B cell (primary cell): ENCODE measurements at regions not wholly inside any gene's neighbourhood (a gene's known extent, or its start where the extent isn't known, plus 50 kb on each side); places are given as distances from the start of the nearest gene placed in this dataset.

Experiments
- ATAC-seq: fragments of 200-7000 bp; cut with Tn5 transposase; one replicate; pipeline ENCODE4 v1.10.0; 2021; ENCODE audit warnings: low read depth, mild to moderate bottlenecking, moderate number of reproducible peaks, moderate library complexity
- CTCF ChIA-PET: fragments of 350-600 bp; sonication (Branson Sonifier 250); formaldehyde crosslinking; loops from one replicate; lab custom pipeline; 2021; ENCODE audit warnings: antibody characterized with exemption, inconsistent platforms; lab: Charles Lee
- POLR2A ChIA-PET: fragments of 350-600 bp; sonication (Branson Sonifier 250); formaldehyde crosslinking; loops from one replicate; lab custom pipeline; 2021; ENCODE audit warnings: antibody characterized with exemption; lab: Charles Lee
- DNase-seq: peaks from one replicate; pipeline ENCODE4 v3.0.0; 2013
- H2AFZ ChIP-seq: 2 replicates; pipeline ENCODE4 v1.6.1; 2012; ENCODE audit warnings: mild to moderate bottlenecking, low read depth, low read length; ENCODE audit not compliant: insufficient read depth, poor library complexity, severe bottlenecking
- H3K27ac ChIP-seq, 2 donors: 1 replicate in 1 of 2; 2 replicates in 1 of 2; pipeline ENCODE4 v1.5.1; 2012 to 2013; ENCODE audit warnings: low read length in 2 of 2, mild to moderate bottlenecking in 2 of 2, moderate library complexity in 1 of 2
- H3K27me3 ChIP-seq, 4 experiments: fragments of 200-600 bp in 1 of 4; sonication (generic) in 1 of 4; replicated peaks in 1 of 4; 1 replicate in 2 of 4; 2 replicates in 2 of 4; pipeline versions ENCODE4 v1.6.1 to v1.7.0; 2013 to 2016; ENCODE audit warnings: low read length in 3 of 4, mild to moderate bottlenecking in 2 of 4, mixed read lengths in 1 of 4, moderate library complexity in 1 of 4; ENCODE audit not compliant: insufficient read depth in 4 of 4, control insufficient read depth in 3 of 4; ENCODE audit errors: control extremely low read depth in 1 of 4
- H3K36me3 ChIP-seq, 2 experiments: replicated peaks in 1 of 2; 1 replicate in 1 of 2; 2 replicates in 1 of 2; pipeline versions ENCODE4 v1.6.1 to v1.7.1; 2013; ENCODE audit warnings: low read length in 1 of 2; ENCODE audit not compliant: insufficient read depth in 2 of 2, control insufficient read depth in 1 of 2; ENCODE audit errors: control extremely low read depth in 1 of 2, extremely low read depth in 1 of 2
- H3K4me1 ChIP-seq, 2 donors: fragments of 200-600 bp in 1 of 2; sonication (generic) in 1 of 2; 1 replicate in 1 of 2; 2 replicates in 1 of 2; pipeline versions ENCODE4 v1.5.1 to v1.6.1; 2013 to 2017; ENCODE audit warnings: low read length in 2 of 2; ENCODE audit not compliant: control insufficient read depth in 2 of 2, insufficient read depth in 2 of 2
- H3K4me2 ChIP-seq: replicated peaks from 2 replicates; pipeline ENCODE3; 2012; ENCODE audit warnings: mild to moderate bottlenecking, low read depth, low read length; ENCODE audit not compliant: poor library complexity, severe bottlenecking
- H3K4me3 ChIP-seq, 5 experiments: fragments of 200-600 bp in 1 of 5; sonication (generic) in 1 of 5; 1 replicate in 3 of 5; 2 replicates in 2 of 5; pipeline versions ENCODE4 v1.5.1 to v1.7.0; 2011 to 2016; ENCODE audit warnings: low read length in 4 of 5, mild to moderate bottlenecking in 4 of 5, low read depth in 2 of 5, control low read depth in 1 of 5, moderate library complexity in 1 of 5; ENCODE audit not compliant: insufficient read depth in 1 of 5; ENCODE audit errors: control extremely low read depth in 1 of 5, extremely low read depth in 1 of 5
- H3K79me2 ChIP-seq: fragments of 200-600 bp; sonication (generic); one replicate; pipeline ENCODE4 v1.6.0; 2016; ENCODE audit warnings: low read length; ENCODE audit not compliant: control insufficient read depth, insufficient read depth
- H3K9ac ChIP-seq: fragments of 200-600 bp; sonication (generic); 2 replicates; pipeline ENCODE4 v1.6.1; 2017; ENCODE audit warnings: mild to moderate bottlenecking, low read length, moderate library complexity
- H3K9me3 ChIP-seq, 3 donors: one replicate each; pipeline versions ENCODE4 v1.6.1 to v1.7.1; 2013; ENCODE audit warnings: low read length in 2 of 3; ENCODE audit not compliant: control insufficient read depth in 2 of 3, insufficient read depth in 1 of 3; ENCODE audit errors: control extremely low read depth in 1 of 3
- H4K20me1 ChIP-seq: 2 replicates; pipeline ENCODE4 v1.6.0; 2012; ENCODE audit warnings: mild to moderate bottlenecking, low read length; ENCODE audit not compliant: insufficient read depth, control insufficient read depth, poor library complexity, severe bottlenecking
- H3K27ac Mint-ChIP-seq: one replicate; pipeline ENCODE4 v1.8.0; 2021; ENCODE audit warnings: mixed read lengths
- H3K27me3 Mint-ChIP-seq: one replicate; pipeline ENCODE4 v1.8.0; 2021; ENCODE audit warnings: mixed read lengths
- H3K4me1 Mint-ChIP-seq: one replicate; pipeline ENCODE4 v1.8.0; 2021; ENCODE audit warnings: mixed read lengths
- H3K4me3 Mint-ChIP-seq: one replicate; pipeline ENCODE4 v1.8.0; 2021; ENCODE audit warnings: mixed read lengths
- H3K9me3 Mint-ChIP-seq: one replicate; pipeline ENCODE4 v1.8.0; 2022; ENCODE audit warnings: mixed read lengths; ENCODE audit not compliant: insufficient read depth
- CTCF ChIP-seq: fragments of 200-600 bp; IDR thresholded peaks from one replicate; pipeline ENCODE4 v1.8.0; 2022; ENCODE audit warnings: antibody characterized with exemption, mild to moderate bottlenecking
- EZH2 ChIP-seq: IDR thresholded peaks from 2 replicates; pipeline ENCODE4 v1.6.1; 2012; ENCODE audit warnings: borderline replicate concordance, low read depth, mild to moderate bottlenecking, moderate library complexity, low read length; ENCODE audit not compliant: insufficient read depth, poor library complexity, severe bottlenecking
- WGBS: methylation state at CpG from one replicate; pipeline ENCODE4 v1.1.5; 2013; ENCODE audit warnings: missing lambda C conversion rate; ENCODE audit not compliant: insufficient coverage; 5-methylcytosine and 5-hydroxymethylcytosine counted together
- intact Hi-C: fragments of 100-400 bp; cut with micrococcal nuclease; formaldehyde crosslinking; loops from one replicate; pipeline ENCODE4 v1.10.0; 2022

DNA sequence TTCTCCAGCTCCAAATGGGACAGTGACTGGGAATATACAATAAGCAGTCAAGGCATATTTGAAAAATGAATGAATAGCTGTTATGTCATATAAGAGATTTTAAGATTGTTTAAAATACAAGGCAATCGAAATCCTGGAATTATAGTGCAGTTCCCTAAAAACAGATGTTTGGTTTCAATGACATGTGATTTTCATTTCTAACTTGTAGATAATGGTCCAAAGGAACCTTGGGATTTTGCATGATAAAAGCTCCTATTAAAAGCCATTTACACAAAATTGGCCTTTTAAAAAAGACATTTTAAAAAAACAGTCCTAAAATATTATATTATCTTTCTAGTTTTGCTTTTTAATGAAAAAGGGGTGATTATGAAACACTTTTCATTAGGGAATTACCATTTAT, 905.1 kb downstream of the GALC start:
- Histone ChIP-seq H3K27ac (no peak overlapping the region), H3K9me3 (no peaks in the 10 kb centered on the region), H3K4me1 (no peaks in the 10 kb centered on the region), H3K4me3 (no peak overlapping the region), H3K27me3 (no peaks in the 10 kb centered on the region), H2AFZ (no peak overlapping the region), H3K4me2 (no peak overlapping the region), H3K79me2 (no peaks in the 10 kb centered on the region), H4K20me1 (no peaks in the 10 kb centered on the region), H3K9ac (no peak overlapping the region), H3K36me3 (no peaks in the 10 kb centered on the region)
- WGBS, result no CpG with 5 or more reads among the region's 1 CpG
- Mint-ChIP-seq H3K4me3 (no peak overlapping the region), H3K27me3 (no peaks in the 10 kb centered on the region), H3K27ac (no peak overlapping the region), H3K9me3 (no peaks in the 10 kb centered on the region), H3K4me1 (no peaks in the 10 kb centered on the region)
- no peak for DNase-seq
- ATAC-seq, result no peak
- ChIA-PET POLR2A (no interaction called here), CTCF (no interaction called here)
- no peak for TF ChIP-seq CTCF
- TF ChIP-seq EZH2, result no peak
- intact Hi-C loops, result no loop called here

DNA sequence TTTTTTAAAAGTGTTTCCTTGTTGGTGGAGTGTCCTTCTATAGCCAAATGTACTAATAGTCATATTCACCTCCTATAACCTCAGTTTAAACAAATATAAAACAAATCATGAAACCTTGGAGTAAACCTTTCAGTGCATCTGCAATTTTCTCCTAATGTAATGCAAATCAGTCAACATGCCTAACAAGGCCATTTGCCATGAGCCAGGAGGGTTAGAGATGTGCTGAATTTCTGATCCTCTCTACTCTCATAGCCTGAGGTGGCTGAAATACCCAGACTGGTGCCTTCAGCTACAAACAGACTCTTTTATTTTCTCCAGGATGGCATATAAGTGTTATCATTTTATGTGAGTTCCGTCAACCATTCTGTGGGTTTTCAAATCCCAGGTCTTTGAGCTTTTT, 908.1 kb downstream of the GALC start:
- no peak overlapping the region for H3K9ac ChIP-seq
- Mint-ChIP-seq H3K4me3 (no peak overlapping the region), H3K4me1 (no peaks in the 10 kb centered on the region), H3K27me3 (no peaks in the 10 kb centered on the region), H3K27ac (no peak overlapping the region), H3K9me3 (no peaks in the 10 kb centered on the region)
- H3K36me3 ChIP-seq, result no peaks in the 10 kb centered on the region
- peaks cover 0 to 2% (median 0%) of the 10 kb centered on the region in 3 donors for H3K9me3 ChIP-seq
- no peaks in the 10 kb centered on the region for H4K20me1 ChIP-seq
- H3K4me3 ChIP-seq, result no peak overlapping the region
- ATAC-seq (no peak), DNase-seq (no peak)
- H2AFZ ChIP-seq, result no peak overlapping the region
- no CpG with 5 or more reads among the region's 1 CpG for WGBS
- intact Hi-C loops, result no loop called here
- CTCF ChIA-PET, result no interaction called here
- H3K4me1 ChIP-seq, result no peaks in the 10 kb centered on the region
- TF ChIP-seq EZH2, result no peak
- no peak for TF ChIP-seq CTCF
- no peak overlapping the region for H3K4me2 ChIP-seq
- H3K27me3 ChIP-seq, result no peaks in the 10 kb centered on the region
- POLR2A ChIA-PET, result no interaction called here
- no peaks in the 10 kb centered on the region for H3K79me2 ChIP-seq
- no peak overlapping the region for H3K27ac ChIP-seq
